Choroid plexus epithelial cell (primary cell): ENCODE measurements at regions not wholly inside any gene's neighbourhood (a gene's known extent, or its start where the extent isn't known, plus 50 kb on each side); places are given as distances from the start of the nearest gene placed in this dataset.

Source experiments
- DNase-seq: peaks from one replicate; pipeline ENCODE4 v3.0.0-alpha.2; 2010; ENCODE audit warnings: low read depth
- H3K4me3 ChIP-seq: 2 replicates; pipeline ENCODE4 v1.5.1; 2011; ENCODE audit warnings: low read depth, mild to moderate bottlenecking, control low read depth, low read length, moderate library complexity
- TF ChIP-seq, protein P1 (sequence below): conservative IDR thresholded peaks from 2 replicates; pipeline ENCODE4 v1.5.1; 2011; ENCODE audit warnings: low read depth, mild to moderate bottlenecking, control low read depth, inconsistent platforms, low read length, moderate library complexity

DNA sequence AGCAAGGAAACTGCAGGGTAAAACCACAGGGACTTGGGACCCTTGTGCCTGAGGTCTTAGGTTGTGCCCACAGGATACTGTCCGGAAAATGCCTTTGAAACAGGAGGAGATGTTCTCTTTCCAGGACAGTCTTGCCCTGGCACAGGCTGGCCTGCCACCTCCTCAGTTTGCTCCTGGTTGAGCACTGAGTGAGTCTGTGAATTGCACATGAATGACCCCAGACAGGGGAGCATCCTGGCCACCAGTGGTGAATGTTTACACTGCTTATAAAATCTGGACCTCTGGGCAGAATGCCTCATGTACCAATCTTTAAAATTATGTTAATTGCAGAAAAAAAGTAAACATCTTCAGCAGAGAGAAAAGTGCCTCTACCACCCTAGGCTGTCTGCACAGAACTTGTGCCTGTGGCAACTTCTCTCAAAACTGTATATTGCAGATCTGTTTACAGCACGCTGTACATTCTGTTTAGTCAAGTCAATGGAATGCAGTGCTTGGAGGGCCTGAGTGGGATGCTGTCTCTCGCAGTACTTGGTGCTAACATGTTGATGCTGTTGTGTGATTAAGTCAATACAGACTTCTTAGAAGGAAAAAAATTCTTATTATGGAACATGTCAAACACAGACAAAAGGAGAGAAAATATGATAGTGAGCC lies 242.1 kb downstream of the SOD2 start:
- TF ChIP-seq, protein P1, sequence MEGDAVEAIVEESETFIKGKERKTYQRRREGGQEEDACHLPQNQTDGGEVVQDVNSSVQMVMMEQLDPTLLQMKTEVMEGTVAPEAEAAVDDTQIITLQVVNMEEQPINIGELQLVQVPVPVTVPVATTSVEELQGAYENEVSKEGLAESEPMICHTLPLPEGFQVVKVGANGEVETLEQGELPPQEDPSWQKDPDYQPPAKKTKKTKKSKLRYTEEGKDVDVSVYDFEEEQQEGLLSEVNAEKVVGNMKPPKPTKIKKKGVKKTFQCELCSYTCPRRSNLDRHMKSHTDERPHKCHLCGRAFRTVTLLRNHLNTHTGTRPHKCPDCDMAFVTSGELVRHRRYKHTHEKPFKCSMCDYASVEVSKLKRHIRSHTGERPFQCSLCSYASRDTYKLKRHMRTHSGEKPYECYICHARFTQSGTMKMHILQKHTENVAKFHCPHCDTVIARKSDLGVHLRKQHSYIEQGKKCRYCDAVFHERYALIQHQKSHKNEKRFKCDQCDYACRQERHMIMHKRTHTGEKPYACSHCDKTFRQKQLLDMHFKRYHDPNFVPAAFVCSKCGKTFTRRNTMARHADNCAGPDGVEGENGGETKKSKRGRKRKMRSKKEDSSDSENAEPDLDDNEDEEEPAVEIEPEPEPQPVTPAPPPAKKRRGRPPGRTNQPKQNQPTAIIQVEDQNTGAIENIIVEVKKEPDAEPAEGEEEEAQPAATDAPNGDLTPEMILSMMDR: no peak
- no peak overlapping the region for H3K4me3 ChIP-seq
- peak; percentile 88 for DNase-seq

GRCh38 chr6:159446340-159446739 lies 246.7 kb downstream of the SOD2 start:
- TF ChIP-seq, protein P1: no peak

DNA sequence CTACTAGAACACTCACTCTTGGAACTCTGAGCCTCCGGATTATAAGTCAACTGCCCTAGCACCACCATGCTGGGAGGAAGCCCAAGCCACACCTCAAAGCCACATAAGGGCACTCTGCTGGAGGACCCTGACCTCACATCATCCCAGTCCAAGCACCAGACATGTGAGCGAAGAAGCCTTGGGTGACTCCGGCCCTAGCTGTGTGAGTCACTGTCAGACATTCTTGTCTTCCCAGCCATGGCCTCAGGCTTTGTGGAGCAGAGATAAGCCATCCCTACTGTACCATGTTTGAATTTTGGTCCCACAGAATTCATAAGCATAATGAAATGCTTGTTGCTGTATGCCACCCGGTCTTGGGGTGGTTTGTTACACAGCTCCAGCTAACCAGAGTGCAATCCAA lies 247.7 kb downstream of the SOD2 start:
- no peak overlapping the region for H3K4me3 ChIP-seq
- TF ChIP-seq, protein P1: no peak
- no peak for DNase-seq

More at GRCh38 chr6:159446340-159446739, 246.7 kb downstream of the SOD2 start:
- H3K4me3 ChIP-seq: no peak overlapping the region
- DNase-seq: no peak

DNA sequence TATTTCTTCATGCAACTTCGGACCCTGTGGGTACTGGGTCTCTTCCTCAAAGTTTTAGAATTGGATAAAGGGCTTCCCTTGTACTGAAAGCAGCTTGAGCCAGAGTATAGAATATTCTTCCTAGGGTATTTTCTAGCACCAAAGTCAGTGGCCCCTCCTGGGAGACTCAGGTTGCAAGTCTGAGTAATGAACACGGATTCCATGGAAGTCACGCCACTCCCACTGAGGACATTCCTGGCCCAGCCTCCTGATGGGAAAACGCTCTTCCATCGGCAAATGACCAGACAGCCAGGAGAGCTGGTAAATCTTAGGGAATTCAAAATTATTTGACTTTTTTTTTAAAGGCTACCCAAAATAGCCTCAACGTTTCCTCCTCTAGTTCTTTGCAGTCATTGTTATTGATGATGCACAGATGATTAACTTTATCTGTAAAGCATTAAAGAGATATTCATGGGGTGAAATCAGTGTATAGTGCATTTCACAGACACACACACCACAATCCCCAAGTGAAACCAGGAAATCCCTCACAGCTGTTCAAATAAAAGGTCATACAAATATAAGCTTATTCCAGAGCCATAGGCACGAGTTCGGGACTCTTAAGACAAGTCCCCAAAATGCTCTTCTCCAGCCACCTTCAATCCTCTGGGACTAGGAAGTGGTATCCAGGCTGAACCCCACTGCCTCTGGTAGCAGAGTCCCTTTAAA lies 248.8 kb downstream of the SOD2 start:
- TF ChIP-seq, protein P1: no peak
- H3K4me3 ChIP-seq: no peak overlapping the region
- DNase-seq: no peak

- DNase-seq: no peak
- TF ChIP-seq, protein P1: no peak
- H3K4me3 ChIP-seq: no peak overlapping the region
Measured at GRCh38 chr6:159443417-159443920, 249.6 kb downstream of the SOD2 start.

DNA sequence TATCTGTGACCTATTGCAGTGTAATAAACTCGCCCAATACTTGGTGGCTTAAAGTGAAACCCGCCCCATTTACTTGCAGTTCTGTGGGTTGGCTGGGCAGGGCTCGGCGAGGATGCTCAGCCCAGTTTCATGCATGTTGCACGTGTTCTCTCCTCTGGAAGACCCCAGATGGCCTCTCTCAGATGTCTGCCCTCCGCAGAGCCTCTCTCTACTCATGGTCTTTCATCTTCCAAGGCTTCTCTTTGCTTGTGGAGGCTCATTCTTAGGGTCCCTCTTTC lies 251.4 kb downstream of the SOD2 start:
- no peak for DNase-seq
- TF ChIP-seq, protein P1: no peak

More for the DNA sequence above, 251.4 kb downstream of the SOD2 start:
- H3K4me3 ChIP-seq: no peak overlapping the region
